GM19468 (cell line): ENCODE measurements at regions not wholly inside any gene's neighbourhood (a gene's known extent, or its start where the extent isn't known, plus 50 kb on each side); places are given as distances from the start of the nearest gene placed in this dataset.
"Not testable (repeated sequence)": the region's sequence is repeated elsewhere in the genome, so short reads cannot be mapped to it uniquely, and the experiment has no call there.

ENCODE experiments used
- ATAC-seq: cut with Tn5 transposase; IDR thresholded peaks from one replicate; pipeline ENCODE4 v1.9.1; 2021; ENCODE audit warnings: mild to moderate bottlenecking, moderate library complexity, moderate number of reproducible peaks; ENCODE audit not compliant: unreplicated experiment; ENCODE audit errors: extremely low read depth

DNA sequence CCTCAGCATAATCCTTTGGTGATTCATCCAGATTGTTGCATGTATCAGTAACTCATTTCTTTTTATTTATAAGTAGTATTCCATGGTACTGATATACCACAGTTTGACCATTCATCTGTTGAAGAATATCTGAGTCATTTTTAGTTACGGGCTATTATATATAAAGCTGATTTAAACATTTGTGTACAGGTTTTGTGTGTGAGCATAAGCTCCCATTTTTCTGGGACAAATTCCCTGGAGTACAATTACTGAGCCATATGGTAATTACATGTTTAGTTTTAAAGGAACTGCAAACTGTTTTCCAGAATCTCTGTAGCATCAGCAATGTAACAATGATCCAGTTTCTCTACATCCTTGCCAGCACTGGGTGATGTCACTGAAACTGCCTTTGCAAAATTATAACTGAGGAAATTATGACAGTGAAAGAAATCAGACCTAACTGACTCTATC lies 236.2 kb upstream of the KRR1 start:
- ATAC-seq, result no peak

- no peak for ATAC-seq
These were observed 235.2 kb upstream of the KRR1 start for GRCh38 chr12:75746621-75747020.

DNA sequence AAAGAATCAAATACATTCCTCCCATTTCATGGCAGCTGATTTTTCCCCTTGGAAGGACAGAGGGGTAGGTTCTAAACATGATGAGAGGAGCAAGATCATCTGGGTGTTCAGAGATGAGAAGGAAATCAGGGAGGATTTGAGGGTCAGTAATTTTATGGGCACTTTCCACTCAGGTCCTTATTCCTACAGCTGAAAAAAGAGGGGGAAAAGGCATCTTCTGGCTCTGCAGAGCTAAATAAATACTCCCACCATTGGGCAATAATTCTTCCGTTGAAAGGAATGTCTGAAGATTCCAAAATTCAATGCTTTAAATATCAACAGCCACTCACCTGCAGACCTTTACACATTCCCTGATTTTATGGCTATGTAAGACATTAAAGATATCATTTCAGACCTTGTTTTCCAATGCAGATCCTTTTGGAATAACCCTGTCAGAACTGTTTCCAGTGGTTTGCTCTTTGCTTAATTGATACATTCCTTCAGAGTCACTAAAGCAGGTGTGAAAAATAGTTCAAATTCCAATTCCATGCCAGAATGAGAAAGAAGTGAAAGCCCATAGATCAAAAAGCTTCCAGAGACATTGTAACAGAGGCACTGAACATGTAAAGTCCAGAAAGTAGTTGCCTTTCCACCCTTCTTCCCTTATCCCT lies 233.3 kb upstream of the KRR1 start:
- ATAC-seq, result no peak

DNA sequence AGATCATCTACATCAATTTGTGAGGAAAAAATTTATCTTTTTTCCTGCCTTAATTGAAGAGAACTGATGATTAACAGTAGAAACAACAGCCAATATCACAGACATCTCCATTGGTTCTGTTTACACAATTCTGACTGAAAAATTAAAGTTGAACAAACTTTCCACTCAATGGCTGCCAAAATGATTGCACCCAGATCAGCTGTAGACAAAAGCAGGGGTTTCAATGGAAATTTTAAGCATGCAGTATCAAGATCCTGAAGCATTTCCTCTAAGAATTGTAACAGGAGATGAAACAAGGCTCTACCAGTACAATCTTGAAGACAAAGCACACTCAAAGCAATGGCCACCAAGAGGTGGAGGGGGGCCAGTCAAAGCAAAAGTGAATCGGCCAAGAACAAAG lies 231.6 kb upstream of the KRR1 start:
- ATAC-seq, result no peak

GRCh38 chr12:75742048-75742447 lies 230.6 kb upstream of the KRR1 start:
- no peak for ATAC-seq

- no peak for ATAC-seq
These were observed 228.5 kb upstream of the KRR1 start for GRCh38 chr12:75739912-75740311.

GRCh38 chr12:75739098-75739497 lies 227.7 kb upstream of the KRR1 start:
- not testable (repeated sequence) for ATAC-seq

DNA sequence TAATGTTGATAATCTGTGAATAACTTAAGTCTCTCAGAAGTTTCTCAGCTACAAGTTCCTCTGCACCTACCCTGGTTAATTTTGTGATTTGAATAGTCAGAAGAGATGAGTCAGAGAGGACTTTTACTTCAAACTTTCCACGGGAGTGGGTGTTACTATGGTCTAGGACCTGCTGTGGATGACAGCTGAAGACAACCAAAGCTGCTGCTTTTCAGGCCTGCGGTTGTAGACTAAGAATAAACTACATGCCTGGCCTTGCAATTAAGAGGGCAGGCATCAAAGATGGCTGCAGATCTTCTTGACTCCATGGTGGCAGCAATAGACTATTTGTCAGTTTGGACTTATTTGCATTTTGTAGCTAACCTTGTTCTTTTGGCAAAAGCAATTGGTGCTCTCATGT lies 227.1 kb upstream of the KRR1 start:
- peak; percentile 73 for ATAC-seq

GRCh38 chr12:75735853-75736252 lies 224.4 kb upstream of the KRR1 start:
- ATAC-seq, result no peak

- ATAC-seq, result no peak
These were observed 217.4 kb upstream of the KRR1 start for GRCh38 chr12:75728826-75729225.

DNA sequence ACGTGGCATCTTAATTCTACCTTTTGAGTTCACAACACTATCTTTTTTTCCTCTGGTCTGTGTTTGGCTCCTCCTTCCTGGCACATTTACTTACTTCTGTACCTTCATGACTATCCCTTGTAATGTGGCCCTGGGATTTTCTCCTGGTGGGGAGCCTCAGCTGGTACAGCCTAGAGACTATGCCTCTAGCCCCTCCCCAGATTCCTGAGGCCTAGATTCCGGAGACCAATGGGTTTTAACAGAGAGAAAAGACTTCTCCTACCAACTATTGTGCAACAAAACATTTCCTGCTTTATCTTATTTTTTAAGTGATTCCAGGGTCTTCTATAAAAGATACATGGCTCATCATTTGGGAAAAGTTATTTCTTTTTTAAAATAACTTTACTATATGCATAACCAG lies 216.2 kb upstream of the KRR1 start:
- no peak for ATAC-seq

DNA sequence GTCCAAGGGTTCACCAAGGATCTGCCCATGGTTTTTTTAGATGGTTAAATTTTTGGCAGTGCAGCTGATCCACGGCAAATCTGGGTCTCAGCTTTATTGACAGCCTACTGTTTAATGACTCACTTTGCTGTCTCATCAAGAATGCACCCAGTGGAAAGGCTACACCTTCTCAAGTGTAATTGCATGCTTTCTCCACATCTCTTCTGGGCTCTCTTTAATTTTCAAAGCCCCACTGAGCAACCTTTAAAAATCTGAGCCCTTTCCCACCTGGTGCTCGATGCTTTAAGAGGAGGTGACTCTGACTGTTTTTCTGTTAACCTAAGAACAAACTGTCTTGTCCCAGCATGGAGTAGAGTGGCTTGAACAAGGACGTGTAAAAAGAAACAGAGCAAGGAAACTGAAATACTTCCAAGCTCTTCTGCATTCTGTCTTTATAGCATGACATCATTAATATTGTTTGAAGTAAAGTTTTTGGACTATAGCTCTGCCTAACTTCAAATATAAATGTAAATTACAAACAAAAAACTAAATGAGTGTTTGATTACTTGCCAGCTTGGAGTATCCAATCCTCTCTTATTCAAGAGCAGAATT lies 214.2 kb upstream of the KRR1 start:
- no peak for ATAC-seq

DNA sequence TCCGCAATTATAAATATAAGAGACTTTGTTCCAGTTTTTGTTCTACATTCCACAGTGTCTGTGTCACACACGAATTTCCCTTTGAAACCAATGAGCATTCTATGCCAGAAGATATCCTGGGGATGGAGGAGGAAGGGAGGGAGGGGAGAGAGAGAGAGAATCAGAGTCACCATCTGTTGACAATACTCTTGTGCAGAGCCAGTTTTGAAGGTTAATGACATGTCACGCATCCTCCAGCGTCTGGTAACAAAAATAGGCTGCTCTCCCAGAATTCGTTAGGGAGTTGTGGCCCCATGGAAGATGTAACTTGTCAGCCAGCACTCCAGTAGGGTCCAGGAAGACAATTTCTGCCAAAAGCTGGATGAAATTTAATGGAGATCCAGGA lies 213.5 kb upstream of the KRR1 start:
- no peak for ATAC-seq

GRCh38 chr12:75724307-75724927 lies 213.0 kb upstream of the KRR1 start:
- ATAC-seq, result no peak

DNA sequence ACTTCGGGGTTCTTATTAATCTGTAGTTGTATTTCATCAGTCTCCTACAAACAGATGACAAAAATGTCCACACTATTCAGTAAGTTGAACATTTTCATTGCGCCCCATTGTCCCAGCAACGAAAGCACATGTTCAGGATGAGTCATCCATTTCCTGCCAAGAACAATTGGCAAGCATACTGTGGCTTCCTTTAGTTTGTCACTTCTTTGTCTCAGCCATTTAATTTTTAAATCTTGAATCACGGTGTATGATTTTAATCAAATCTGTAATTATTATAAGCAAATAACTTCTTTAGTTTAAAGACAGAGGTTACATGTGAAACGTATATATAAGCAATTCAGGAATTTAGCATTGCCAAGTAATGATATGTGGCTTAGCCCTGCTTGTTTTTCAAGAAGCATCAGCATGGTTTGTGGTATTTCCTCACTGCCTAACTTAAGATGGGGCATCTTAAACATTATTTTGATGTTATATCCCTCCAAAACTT lies 211.3 kb upstream of the KRR1 start:
- ATAC-seq, result no peak

DNA sequence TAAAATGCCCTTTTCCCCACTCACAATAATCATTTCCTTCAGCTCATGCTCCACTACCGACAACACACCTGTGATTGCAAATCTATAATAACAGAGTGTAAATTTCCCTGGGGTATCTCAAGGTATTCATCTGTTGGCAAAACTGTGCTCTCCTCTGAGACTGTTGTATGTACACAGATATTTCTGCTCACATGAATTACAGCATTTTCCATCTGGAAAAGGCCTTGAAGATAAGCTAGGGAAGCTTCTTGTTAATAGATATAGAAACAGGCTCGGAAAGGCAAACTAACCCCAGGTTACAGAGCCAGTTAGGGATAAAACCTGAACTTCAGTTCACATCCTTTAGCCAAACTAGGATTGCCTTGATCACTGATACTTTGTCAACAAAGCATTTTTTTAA lies 210.4 kb upstream of the KRR1 start:
- ATAC-seq, result no peak

DNA sequence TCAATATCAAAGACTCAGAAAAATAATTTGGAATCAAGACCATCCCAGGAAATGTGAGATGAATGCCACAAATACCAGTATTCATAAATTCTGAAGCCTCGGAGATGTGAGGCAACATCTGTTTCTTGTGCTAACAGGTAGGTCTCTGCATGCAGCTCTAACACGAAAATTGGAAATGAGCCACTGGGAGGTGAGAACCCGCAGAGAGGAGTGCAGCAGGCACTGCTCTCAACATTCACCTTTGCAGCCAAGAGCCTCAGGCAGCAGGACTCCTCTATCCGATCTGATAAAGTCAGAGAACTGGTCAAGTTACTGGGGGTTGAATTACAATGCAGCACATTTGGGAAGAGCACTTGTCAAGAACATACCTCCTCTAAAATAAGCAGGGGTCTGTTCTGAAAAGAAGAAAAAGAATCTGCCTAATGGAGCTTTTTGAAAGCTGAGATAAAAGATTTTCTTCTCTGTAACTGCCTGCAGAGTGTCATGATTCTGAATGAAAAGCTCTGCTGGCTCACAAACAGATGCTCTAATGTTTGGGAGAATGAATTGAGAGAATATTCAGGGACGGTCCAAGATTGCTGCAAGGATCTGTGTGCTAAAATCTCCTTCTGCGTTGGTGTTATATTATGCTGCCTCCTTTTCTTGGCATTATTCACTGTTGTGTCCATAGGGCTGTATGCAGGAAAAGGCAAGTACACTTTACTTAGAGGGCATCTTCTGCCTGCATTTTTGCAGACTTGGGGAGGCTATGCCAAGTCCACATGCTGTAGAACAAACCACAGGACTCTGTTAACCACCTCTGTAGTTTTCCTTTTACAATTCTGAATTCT lies 209.6 kb upstream of the KRR1 start:
- ATAC-seq, result no peak

DNA sequence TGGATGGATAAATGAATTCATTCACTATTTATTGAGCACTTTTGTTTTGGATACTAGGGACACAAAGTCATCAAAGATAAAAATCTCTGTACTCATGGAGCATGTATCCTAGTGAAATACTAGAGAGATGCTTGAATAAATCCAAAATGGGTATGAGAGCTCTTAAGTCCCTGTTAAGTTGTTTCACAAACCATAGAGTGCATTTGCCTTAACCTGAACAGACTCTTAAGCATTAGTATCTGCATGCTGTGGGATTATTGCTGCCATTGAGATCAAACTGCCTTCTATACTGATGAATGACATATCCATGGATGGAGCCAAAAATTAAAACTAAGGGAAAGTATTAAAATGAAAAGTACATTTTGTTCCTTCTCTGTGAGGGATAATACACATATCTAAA lies 206.5 kb upstream of the KRR1 start:
- ATAC-seq, result no peak

GRCh38 chr12:75716291-75717025 lies 205.0 kb upstream of the KRR1 start:
- ATAC-seq, result no peak

DNA sequence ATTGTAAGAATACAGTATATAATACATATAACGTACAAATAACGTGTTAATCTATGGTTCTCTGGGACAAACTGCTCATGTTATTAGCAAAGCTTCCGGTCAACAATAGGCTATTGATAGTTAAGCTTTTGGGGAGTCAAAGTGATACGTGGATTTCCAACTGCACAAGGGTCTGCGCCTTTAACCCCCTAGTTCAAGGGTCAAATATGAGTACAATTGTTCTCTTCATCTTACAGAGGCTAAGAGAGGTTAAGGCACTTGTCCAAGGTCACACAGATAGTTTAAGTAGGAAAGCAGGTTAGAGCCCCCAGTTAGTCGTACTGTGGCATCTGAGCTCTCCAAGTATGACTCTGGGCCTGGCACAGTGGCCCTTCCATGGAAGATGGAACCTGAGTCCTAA lies 204.3 kb upstream of the KRR1 start:
- ATAC-seq, result no peak
